Islet of Langerhans (tissue), 1 donor: ENCODE measurements at regions not wholly inside any gene's neighbourhood (a gene's known extent, or its start where the extent isn't known, plus 50 kb on each side); places are given as distances from the start of the nearest gene placed in this dataset.
"Not testable (repeated sequence)": the region's sequence is repeated elsewhere in the genome, so short reads cannot be mapped to it uniquely, and the experiment has no call there.

ENCODE experiments used
- FAIRE-seq: peaks from one replicate; lab custom pipeline; 2011; peaks lifted over from hg19 to GRCh38; lab: Jason Lieb, UNC

- no peak for FAIRE-seq
Observed at GRCh38 chrX:40891798-40892197, 156.5 kb upstream of the MED14 start.

- no peak for FAIRE-seq
Observed at GRCh38 chrX:40893251-40893910, 158.0 kb upstream of the MED14 start.

GRCh38 chrX:40895246-40895645 lies 159.9 kb upstream of the MED14 start:
- FAIRE-seq = no peak

GRCh38 chrX:40897718-40898270 lies 162.5 kb upstream of the MED14 start:
- no peak for FAIRE-seq

GRCh38 chrX:40904739-40905138 lies 169.4 kb upstream of the MED14 start:
- not testable (repeated sequence) for FAIRE-seq

GRCh38 chrX:40908026-40908425 lies 172.7 kb upstream of the MED14 start:
- FAIRE-seq = no peak

- no peak for FAIRE-seq
Observed at GRCh38 chrX:40908857-40909475, 173.6 kb upstream of the MED14 start.

GRCh38 chrX:40912166-40912565 lies 173.1 kb upstream of the USP9X start:
- no peak for FAIRE-seq

GRCh38 chrX:40912576-40912975 lies 172.7 kb upstream of the USP9X start:
- no peak for FAIRE-seq

- no peak for FAIRE-seq
Observed at GRCh38 chrX:40920351-40920750, 164.9 kb upstream of the USP9X start.

GRCh38 chrX:40922307-40922706 lies 162.9 kb upstream of the USP9X start:
- no peak for FAIRE-seq

- FAIRE-seq = not testable (repeated sequence)
Observed at GRCh38 chrX:40926739-40927427, 158.4 kb upstream of the USP9X start.

GRCh38 chrX:40928076-40928475 lies 157.2 kb upstream of the USP9X start:
- FAIRE-seq = no peak

- FAIRE-seq = no peak
Observed at GRCh38 chrX:40931921-40932320, 153.3 kb upstream of the USP9X start.

- no peak for FAIRE-seq
Observed at GRCh38 chrX:40933132-40933705, 152.0 kb upstream of the USP9X start.

- no peak for FAIRE-seq
Observed at GRCh38 chrX:40933706-40934425, 151.4 kb upstream of the USP9X start.

GRCh38 chrX:40936827-40937226 lies 148.4 kb upstream of the USP9X start:
- FAIRE-seq = no peak

- no peak for FAIRE-seq
Observed at GRCh38 chrX:40938423-40938822, 146.8 kb upstream of the USP9X start.

- FAIRE-seq = no peak
Observed at GRCh38 chrX:40943093-40943641, 142.1 kb upstream of the USP9X start.

- FAIRE-seq = no peak
Observed at GRCh38 chrX:40945361-40945713, 139.9 kb upstream of the USP9X start.

- no peak for FAIRE-seq
Observed at GRCh38 chrX:40947276-40947675, 138.0 kb upstream of the USP9X start.

GRCh38 chrX:40949071-40949470 lies 136.2 kb upstream of the USP9X start:
- FAIRE-seq = no peak
